ENCODE measurements at regions not wholly inside any gene's neighbourhood (a gene's known extent, or its start where the extent isn't known, plus 50 kb on each side); places are given as distances from the start of the nearest gene placed in this dataset.
A peak's percentile ranks its signal among the peaks of the same experiment; 100 is the strongest.

DNA sequence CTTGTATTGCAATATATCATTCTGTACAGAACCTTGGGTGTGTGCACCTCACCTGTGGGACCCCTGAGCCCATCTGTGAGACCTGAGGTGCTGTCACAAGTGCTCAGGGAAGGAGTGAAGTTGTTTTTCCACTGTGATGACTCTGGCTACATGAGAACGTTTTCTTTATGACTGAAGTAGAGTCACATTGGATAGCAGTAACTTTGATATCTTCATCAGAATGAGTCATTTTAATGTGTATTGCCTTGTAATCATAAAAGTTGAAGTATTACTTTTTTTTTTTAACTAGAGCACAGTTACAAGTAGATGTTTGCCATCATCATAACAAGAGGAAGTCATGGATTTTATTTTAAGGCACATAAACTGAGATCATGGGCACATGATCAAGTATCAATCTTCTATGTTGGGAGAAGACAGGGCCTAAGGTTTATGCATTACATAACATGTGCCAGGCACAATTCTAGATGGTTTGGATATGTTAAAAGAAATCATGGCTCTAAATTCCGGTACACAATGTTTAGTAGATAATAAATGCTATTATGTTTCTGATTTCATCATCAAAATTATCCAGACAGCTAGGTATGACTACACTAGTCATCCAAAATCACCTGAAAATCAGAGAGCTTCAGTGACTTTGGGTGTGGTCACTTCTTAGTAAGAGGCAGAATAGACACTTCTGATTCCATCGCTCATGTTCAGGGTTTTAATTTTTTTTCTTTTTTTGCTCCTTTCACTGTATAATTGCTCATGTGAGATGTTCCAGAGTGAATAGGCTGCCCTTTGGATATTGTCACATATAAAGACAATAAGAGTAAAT lies 82.7 kb upstream of the KLF6 start:
- DNase-seq (ENCODE audit: low read depth in 2 of 2) = peak in 1 of 2 donors; percentile 37

DNA sequence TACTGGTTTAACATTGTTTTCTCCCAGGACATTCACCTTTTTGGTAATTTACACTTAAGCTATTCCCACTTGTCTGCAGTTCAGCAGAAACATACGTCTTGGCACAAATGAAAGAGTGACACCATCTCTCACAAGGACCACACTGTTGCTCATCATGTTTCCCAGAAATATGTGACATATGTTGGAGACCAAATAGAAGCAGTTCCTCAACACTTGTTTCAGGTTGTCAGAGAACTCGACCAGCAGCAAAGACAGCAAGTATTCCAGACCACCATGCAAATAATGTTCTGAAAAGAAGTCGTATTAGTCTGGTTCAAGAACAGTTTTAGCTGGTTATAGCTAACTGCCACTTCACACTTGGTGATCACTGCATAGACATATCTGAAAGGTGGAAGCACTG lies 81.3 kb upstream of the KLF6 start:
- no peak for DNase-seq (ENCODE audit: low read depth in 2 of 2)

DNA sequence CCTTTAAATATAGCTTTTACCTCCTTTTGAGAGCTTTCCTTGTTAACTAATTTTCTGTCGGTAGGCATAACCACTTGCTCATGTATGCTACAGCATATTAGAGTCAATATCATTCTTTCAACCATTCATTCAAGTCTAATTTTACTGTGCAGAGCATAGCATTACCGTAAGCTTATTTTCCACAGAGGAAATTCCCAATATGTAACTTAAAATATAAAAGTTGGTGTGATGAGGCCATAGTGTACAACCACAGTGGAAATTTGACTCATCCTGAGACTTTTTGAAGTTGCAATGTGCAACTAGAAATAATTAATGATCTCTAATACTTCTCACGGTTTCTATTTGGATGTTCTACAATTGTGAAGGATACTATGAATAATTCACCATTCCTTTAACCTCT lies 80.6 kb upstream of the KLF6 start:
- no peak for DNase-seq (ENCODE audit: low read depth in 2 of 2)

DNA sequence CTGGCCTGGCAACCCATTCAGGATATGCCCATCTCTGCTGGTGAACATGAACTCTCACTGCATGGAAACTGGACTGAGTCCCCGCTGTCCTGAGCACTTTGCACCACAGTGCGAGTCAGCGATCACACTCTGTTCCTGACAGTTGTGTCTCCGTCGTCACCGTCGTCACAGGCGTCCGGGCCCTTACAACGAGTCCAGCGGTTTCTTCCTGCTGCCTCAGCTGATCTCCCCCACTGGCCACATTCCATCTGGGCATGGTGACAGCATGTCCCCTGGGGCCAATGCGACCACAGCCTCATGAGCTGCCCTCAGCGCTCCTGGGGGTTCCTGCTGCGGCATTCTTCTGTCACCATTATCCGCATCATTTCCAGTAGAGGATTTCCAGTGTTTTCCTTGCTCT lies 76.8 kb upstream of the KLF6 start:
- DNase-seq (ENCODE audit: low read depth in 2 of 2) = peak; percentile 79 to 99

DNA sequence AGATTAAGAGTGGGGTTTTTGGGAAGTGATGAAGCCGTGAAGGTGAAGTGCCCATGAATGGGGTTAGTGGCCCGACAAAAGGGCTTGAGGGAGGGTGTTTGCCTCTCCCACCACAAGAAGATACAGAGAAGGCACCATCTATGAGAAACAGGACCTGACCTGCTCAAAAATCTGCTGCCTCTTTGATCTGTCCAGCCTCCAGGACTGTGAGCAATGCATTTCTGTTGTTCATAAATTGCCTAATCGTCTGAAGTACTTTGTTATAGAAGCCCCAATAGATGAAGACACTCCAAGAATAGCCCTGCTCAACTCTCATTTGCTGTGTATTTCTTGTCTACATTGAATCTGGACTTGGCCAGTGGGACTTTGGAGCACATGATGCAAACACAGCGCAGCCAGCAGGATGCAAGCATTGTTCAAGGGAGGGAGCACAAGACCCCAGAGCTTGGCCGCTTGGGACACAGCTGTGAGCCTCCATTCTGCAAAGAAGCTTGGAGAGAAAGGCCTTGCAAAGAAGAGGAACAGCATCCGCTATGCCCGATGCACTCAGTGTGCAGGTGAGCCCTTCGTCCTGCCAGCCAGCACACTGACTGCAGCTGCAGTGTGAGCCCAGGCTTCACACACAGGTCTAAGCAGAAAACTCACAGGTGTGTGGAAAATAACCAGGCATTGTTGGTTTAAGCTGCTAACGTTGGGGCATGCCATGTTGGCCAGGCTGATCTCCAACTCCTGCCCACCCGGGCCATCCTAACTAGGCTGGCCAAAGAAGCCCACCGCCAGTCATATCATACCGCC lies 73.2 kb upstream of the KLF6 start:
- no peak for DNase-seq (ENCODE audit: low read depth in 2 of 2)

DNA sequence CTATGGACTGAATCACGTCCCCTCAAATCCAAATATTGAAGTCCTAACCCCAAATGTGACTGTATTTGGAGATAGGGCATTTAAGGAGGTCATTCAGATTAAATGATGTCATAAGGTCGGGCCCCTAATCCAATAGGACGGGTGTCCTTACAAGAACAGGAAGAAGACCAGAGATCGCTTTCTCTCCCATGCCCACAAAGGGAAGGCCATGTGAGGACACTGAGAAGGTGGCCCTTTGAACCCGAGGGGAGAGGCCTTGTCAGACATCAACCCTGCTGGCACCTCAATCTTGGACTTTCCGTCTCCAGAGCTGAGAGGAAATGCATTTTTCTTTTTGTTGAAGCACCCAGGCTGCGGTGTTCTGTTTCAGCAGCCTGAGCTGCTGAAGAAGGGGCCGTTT lies 72.3 kb upstream of the KLF6 start:
- no peak for DNase-seq (ENCODE audit: low read depth in 2 of 2)

DNA sequence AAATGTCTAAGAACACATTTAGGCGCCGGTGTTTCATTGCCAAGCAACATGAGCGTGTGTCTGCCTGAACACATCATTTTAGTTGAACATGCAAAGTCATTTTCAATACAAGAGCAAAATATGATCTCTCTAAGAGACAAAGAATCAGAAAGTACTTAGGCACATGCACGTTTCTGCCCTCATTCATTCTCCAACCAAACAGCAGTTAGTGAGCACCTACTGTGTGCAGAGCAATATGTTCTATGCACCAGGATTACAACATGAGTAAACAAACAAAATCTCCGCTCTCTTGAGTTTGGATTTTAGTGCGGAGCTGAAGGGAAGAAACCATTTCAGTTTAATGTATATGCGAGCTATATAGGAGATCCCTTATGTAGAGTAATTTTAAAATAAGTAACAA lies 71.6 kb upstream of the KLF6 start:
- DNase-seq (ENCODE audit: low read depth in 2 of 2) = no peak

DNA sequence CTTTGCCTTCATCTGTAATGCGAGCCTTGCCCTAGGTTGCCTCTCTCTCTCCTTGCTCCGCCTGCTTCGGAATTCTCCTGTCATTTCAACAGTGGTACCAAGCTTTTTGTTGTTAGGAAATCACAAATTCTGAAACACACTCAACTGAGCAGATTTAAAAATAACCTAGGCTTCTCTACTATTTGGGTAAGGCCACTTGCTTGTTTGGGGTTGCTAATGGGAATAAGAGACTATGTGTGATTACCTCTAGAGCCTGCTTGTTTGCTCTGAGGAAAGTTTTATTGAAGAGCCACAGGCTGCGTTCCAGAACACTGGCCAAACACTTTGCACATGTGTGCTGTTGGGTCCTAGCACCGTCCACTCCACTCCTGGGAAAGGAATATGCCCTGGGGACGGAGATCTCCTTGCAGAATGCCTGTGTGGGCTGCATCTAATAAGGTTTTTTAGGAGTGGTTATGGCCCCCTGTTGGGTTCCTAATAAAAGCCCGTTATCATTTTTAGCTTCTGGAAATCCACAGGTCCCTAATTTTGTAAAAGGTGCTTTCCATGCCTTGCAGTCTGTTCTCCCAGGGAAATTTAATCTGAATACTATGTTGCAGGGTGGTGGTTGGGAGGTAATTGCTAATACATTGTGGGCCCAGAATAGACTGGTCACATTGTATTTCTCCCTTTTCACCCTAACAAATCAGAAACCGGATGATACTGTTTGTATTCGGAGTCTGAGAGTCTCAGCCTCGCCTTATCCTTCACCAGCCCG lies 68.7 kb upstream of the KLF6 start:
- DNase-seq (ENCODE audit: low read depth in 2 of 2) = no peak

DNA sequence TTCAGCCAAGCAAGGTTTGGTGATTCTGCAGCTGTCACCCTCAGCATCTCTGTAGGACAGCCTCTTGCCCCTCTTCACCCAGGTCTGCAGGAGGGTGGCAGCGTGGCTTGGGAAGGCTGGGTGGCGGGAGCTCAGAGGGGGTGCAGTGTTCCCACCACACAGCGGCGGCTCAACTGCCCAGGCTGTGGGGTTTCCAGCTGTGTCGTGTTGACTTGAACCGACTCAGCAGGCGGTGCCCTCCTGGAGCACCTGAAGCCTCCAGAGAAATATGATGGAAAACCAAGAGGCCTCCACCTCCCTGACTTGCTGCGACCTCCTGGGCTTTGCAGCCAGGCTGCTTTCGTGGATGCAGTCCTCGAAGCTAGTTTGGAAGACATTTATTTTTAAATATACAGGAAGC lies 68.0 kb upstream of the KLF6 start:
- DNase-seq (ENCODE audit: low read depth in 2 of 2) = no peak

DNA sequence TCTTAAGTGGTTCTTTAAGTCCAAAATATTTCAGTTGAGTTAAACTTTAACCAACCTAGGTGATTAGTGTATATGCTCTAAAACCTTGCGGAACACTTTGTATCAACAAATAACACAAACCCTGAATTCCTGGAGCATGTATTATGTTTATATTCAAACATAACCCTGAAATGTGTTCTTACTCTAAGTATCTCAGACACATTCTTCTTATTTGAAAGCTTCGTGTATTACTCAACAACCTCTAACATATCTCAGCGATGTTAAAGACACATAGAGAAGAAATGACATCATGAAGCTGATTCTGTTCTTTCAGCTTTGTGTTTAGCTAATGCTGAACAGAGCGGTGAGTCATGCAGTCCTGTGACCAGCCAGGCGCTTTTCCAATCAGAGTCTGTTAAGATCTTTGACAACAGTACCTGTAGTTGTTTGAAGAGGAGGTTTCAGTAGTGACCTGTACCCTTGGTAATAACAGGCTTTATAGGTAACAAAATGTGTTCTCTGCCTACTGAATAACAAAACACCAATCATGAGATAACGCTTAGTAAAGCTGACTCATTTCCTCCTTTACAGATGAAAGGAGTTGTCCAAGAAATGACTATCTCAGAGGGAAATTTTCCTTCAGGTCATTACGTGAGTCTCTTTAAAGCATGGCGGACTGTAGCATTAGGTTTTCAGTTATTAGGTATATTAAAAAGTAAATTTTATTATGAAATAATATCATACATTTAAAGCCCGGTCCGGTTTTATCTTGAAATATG lies 67.3 kb upstream of the KLF6 start:
- DNase-seq (ENCODE audit: low read depth in 2 of 2) = peak; percentile 88 to 99

DNA sequence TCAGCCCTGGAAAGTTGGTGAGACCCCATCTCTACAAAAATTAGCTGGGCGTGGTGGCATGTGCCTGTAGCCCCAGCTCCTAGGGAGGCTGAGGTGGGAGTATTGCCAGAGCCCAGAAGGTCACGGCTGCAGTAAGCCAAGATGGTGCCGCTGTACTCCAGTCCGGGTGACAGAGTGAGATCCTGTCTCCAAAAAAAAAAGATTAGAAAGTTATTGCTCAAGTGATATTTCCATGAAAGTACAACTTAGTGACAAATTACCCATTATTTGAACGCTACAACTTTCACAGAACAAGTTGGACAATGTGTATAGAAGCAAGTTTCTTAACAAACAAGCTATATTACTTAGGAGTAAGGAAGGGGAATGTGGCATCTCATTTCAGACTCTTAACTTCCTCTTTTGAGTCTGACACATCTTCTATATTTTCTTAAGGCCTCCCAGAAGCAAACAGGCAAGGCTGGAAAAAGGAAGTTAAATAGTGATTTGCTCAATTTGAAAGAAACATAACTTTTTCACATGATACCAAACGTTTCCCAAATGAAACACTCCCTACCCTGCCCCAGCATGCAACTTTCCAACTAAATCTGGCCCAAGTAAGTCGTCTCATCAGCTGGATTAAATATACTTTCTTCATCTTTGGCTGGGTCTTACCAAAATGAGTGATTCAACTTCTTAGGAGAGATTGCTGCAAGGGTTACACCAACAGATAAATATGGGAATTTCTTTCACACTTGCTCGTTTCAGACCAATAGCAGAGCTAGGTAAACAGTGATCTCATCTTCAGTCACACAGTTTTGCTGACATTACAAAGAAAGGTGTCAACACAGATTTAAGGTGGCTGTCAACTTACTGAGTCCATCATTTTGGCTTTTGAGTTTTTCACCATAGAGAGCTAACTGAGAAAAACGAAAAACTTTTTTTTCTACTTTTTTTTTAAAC lies 66.3 kb upstream of the KLF6 start:
- DNase-seq (ENCODE audit: low read depth in 2 of 2) = peak in 1 of 2 donors; percentile 74

DNA sequence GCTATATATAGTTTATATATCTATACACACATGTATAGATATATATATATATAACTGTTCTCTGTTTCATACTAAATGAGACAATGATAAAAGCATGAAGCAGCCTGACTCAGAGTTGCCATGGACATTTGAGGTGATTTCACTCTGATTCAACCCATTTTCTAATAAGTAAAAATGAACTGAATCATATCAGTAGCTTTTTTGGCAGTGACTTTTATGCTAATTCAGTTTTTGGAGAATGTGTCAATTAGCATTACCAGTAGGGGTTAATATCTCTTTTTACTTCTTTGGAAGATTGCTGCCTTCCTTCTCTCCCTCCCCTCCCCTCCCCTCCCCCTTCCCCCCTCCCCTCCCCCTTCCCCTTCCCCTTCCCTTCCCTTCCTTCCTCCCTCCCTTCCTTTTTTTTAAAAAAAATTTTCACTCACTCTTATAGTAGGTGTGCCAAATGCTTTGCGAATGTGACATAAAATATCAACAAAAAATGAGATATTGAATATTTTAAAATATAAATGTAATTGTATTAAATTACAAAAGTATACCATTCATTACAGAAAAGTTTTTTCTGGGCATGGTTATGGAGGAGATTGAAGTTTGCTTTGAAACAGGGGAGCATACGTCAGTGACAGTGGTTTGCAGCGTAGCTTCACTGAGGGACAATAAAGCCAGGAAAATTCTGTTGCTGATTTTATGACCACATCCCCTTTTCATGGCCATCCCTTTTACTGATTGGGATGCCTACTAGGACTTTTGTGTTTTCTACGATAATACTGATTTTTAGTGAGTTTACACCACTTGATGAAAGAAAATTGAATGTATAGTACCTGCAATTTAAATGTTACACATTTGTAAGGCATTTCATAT lies 64.0 kb upstream of the KLF6 start:
- peak in 1 of 2 donors; percentile 34 for DNase-seq (ENCODE audit: low read depth in 2 of 2)

DNA sequence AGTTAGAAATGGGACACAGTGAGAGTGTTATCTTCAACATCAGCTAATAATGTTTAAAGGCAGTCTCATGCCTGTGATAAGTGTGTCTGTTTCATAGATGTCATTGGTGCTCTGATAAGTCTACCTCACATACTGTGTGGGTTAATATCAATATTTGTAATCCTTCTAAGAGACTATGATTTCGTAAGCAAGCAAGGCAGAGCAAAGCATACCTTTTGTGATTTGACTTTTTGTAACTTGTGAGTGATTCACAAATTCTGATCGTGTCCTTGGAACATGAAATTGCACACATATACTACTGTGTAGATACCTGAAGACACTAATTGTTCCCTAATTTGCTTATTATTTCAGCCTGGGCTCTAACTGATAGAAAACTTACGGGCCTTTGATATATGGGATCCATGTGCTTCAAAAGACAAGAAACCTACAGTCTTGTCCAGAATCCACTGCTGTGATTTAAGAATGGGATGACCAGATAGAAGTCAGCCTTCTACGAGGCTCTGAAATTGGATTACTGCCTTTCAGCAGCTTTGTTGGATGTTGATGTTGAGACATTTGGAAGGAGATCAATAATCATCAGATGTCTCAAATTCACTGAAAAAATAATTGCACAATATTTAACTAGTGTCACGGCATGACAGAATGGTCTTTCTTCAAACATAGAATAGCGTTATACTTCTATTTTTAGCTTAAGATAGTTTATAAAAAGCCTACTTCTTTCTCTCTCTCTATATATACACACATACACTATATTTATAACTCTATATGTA lies 63.2 kb upstream of the KLF6 start:
- DNase-seq (ENCODE audit: low read depth in 2 of 2) = no peak

DNA sequence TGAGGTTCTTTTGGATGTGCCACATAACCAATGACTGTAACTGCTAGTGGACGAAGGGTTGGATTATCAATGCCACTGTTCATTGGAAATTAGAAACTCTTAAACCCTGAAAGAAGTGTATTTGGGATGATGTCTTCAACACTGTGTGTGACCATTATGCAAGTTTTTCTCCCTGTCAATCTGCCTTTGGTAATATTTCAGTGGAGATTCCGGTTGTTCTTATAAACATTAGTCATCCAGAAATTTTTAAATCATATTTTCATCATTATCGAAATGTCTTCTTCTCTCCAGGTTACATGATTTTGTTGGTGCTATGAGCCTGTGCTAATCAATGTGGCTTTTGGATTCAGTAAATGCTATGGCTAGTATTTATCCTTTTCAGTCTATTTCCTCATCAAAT lies 61.7 kb upstream of the KLF6 start:
- DNase-seq (ENCODE audit: low read depth in 2 of 2) = no peak

DNA sequence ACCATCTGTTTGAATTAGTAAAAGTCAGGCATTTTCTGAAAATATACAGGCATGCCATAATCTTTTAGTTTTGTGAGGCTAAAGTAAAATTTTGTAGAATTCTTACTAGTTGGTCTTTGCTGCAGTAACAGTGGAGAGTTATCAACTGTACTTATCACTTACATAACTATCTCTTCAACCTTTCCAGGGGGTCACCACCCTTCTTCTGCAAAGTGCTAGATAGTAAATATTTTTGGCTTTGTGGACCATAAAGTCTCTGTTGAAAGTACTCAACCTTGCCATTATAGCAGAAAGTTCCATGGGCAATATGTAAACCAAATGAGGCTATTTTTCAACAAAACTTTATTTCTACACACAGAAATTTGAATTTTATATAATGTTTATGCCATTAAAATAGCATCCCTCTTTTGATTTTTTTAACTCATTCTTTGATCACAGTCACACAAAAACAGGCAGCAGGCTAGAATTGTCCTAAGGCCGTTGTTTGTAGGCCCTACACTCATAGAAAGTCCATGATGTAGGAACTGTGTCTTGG lies 59.5 kb upstream of the KLF6 start:
- DNase-seq (ENCODE audit: low read depth in 2 of 2) = no peak

DNA sequence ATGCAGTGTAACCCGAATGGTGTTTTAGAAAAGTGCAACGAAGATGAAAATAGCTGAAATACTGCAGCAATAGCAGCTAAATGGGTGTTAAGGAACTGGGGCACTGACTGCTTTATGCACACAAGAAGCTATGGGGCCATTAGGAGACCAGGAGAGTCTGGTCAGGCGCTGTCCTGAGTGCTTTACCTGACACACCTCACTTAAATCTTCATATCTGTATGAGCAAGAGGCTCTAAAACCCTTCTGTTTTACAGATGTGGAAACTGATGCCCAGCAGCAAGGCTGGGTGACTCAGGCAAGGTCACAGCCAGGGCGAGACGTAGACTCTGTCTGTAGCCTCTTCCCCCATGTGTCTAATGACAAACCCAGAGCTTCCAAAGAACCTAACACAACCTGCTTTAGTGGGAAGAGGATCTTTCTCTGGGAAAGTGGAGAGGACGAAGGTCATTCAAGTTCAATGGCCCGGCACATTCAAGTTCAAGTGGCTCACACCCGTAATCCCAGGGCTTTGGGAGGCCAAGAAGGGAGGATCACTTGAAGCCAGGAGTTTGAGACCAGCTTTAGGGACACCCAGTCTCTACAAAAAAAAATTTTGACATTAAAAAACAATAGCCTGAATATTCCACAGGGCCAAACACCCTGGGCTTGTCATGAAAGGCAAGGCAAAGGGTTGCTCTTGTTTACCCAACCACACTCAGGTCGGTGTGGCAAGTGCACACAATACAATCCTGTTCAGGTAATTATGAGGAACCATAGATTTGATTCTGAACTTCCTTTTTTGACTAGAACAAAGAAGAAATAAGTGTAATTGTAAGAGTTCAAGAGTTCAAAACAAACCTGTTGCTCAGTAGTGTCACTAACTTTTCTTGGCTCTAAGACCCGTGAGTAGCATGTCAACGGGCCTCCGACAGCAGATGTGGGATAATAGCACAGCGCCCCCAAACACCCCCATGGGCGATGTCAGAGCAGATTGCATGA lies 53.7 kb upstream of the KLF6 start:
- no peak for DNase-seq (ENCODE audit: low read depth in 2 of 2)

Measured in dermis microvascular lymphatic vessel endothelial cell (primary cell).